SJSA1 (cell line): ENCODE measurements at regions not wholly inside any gene's neighbourhood (a gene's known extent, or its start where the extent isn't known, plus 50 kb on each side); places are given as distances from the start of the nearest gene placed in this dataset.

Experiments used
- DNase-seq, 2 experiments: peaks; one replicate each; pipeline ENCODE4 v3.0.0-alpha.2; 2015 to 2020; ENCODE audit warnings: low spot score in 2 of 2, low read depth in 1 of 2
- H3K27ac ChIP-seq: fragments of 250-450 bp; sonication (Bioruptor Pico); 2 replicates; pipeline ENCODE4 v1.5.1; 2020; ENCODE audit warnings: mild to moderate bottlenecking, moderate library complexity
- H3K27me3 ChIP-seq: fragments of 250-450 bp; sonication (Bioruptor Pico); replicated peaks from 2 replicates; pipeline ENCODE4 v1.5.1; 2020; ENCODE audit warnings: mild to moderate bottlenecking, moderate library complexity
- H3K36me3 ChIP-seq: fragments of 250-450 bp; sonication (Bioruptor Pico); 2 replicates; pipeline ENCODE4 v1.5.1; 2020; ENCODE audit warnings: mild to moderate bottlenecking
- H3K4me1 ChIP-seq: fragments of 250-450 bp; sonication (Bioruptor Pico); replicated peaks from 2 replicates; pipeline ENCODE4 v1.6.1; 2021; ENCODE audit warnings: mild to moderate bottlenecking
- H3K4me3 ChIP-seq: fragments of 250-450 bp; sonication (Bioruptor Pico); 2 replicates; pipeline ENCODE4 v1.5.1; 2020; ENCODE audit warnings: mild to moderate bottlenecking
- H3K9me3 ChIP-seq: fragments of 250-450 bp; sonication (Bioruptor Pico); replicated peaks from 2 replicates; pipeline ENCODE4 v1.5.1; 2020; ENCODE audit warnings: mild to moderate bottlenecking

DNA sequence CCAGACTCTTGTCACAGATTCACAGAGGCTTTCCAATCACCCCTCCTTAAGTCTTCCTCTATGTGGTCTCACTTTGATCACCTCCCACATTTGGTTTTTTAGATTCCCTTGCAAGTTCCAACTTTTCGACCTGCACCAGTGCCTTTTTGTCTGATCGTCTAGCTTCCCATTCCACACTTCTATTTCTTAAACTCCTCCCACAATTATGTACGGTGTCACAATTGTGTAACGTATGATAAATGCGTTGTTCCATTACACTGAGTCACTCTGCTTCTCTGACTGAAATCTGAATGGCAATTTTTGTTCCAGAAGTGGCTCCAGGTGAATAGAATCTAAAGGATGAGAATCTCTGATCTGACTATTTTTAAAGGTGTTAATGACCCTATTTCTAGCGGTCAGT, 320.1 kb downstream of the LMX1A start:
- H3K4me1 ChIP-seq: no peaks in the 10 kb centered on the region; the same call in 1 of the 2 replicates
- no peaks in the 10 kb centered on the region for H3K9me3 ChIP-seq
- no peak for DNase-seq
- H3K36me3 ChIP-seq: no peaks in the 10 kb centered on the region
- H3K27me3 ChIP-seq: no peaks in the 10 kb centered on the region
- no peak overlapping the region for H3K4me3 ChIP-seq
- no peak overlapping the region for H3K27ac ChIP-seq

DNA sequence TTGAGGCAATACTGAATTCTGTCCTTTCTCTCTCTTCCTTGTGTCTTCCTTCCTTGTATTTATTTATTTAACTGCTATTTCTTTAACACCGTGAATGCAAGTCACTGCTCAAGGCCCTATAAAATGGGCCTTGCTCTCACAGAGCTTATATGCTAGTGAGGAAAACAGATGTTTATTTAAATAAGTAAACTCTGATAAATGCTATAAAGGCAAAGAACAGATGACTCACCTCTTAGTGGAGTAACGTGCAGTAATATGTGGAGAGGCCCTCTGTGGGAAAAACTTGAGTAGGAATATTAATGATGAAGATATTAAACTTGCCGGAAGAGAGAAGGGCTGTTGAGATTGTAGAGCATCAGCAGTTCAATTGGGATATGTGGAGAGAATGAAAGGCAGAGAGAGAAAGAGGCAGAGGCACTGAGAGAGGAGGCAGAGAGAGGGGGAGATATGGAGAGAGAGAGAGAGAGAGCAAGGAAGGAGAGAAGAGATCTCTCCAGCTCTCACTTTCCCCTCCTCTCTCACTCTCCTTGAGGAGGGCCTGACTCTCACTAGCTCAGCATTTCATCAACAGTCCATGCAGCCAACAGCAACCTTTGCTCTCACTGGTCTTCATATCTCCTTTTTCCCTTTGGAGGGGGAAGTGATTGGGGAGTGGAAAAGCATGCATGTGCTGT, 322.2 kb downstream of the LMX1A start:
- DNase-seq: peak in 1 of 2 experiments; percentile 25
- Histone ChIP-seq H3K27me3 (no peaks in the 10 kb centered on the region), H3K4me3 (no peak overlapping the region), H3K4me1 (no peaks in the 10 kb centered on the region; the same call in 1 of the 2 replicates), H3K27ac (no peak overlapping the region), H3K36me3 (no peaks in the 10 kb centered on the region), H3K9me3 (no peaks in the 10 kb centered on the region)

DNA sequence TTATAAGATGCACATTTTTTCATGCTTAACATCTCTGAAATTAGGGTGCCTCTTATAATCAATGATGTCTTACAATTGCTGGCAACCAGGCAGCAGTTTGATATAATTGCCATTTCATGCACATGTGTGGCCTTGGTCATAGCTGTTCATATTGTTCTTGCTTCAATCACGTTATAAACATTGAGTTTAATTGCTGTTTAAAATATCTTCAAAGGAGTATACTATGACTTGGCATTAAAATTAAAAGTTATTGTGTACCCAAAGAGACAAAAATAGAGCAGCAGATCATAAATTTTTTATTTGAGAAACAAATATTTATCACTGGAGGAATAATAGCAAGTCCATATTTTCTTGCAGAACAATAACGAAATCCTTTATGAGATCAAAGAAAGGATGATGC, 325.5 kb downstream of the LMX1A start:
- Histone ChIP-seq H3K36me3 (no peaks in the 10 kb centered on the region), H3K27me3 (no peaks in the 10 kb centered on the region), H3K4me1 (no peaks in the 10 kb centered on the region; the same call in 1 of the 2 replicates)

DNA sequence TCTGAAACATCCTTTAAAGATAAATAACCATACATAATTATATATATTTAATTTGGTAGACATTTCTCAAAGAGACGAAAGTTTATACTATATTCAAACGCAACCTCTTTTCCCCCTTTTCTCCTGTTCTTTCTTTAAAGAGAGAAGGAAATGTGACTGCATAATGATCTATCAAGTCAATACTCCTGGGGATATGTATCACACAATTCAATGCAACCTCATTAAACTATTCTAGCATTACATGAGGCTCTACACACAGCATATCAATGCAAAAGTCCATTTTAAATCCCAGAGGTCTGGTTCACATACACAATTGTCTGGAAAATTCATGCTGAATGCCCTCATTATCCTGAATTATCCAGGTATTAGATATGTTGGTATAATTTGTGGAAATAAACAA, 330.7 kb downstream of the LMX1A start:
- H3K4me3 ChIP-seq: no peak overlapping the region
- H3K36me3 ChIP-seq: no peaks in the 10 kb centered on the region
- H3K4me1 ChIP-seq: no peaks in the 10 kb centered on the region
- no peak for DNase-seq
- no peak overlapping the region for H3K27ac ChIP-seq
- no peaks in the 10 kb centered on the region for H3K27me3 ChIP-seq
- H3K9me3 ChIP-seq: no peaks in the 10 kb centered on the region

More for the DNA sequence above, 325.5 kb downstream of the LMX1A start:
- Histone ChIP-seq H3K9me3 (no peaks in the 10 kb centered on the region), H3K4me3 (no peak overlapping the region), H3K27ac (no peak overlapping the region)
- no peak for DNase-seq

DNA sequence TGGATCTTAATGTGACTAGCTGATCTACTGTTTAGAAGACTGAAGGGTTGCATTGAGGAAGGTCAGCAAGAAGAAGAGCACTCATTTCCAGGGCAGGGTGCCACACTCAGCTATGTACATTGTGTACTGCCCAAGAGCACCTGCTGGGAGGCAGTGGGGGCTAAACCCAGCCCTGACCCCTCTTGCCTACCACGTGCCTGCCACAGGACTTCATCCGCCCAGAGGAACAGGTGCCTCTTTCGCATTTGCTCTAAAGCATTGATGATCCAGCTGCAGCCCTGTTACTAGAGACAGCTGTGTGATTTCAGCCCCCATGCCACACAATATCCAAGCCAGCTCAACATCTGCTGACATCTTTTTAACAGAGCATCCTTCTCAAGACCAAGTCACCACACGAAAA, 341.8 kb downstream of the LMX1A start:
- H3K36me3 ChIP-seq: no peaks in the 10 kb centered on the region
- H3K4me3 ChIP-seq: no peak overlapping the region
- H3K9me3 ChIP-seq: no peaks in the 10 kb centered on the region
- no peaks in the 10 kb centered on the region for H3K27me3 ChIP-seq
- no peak overlapping the region for H3K27ac ChIP-seq
- H3K4me1 ChIP-seq: no peaks in the 10 kb centered on the region
- no peak for DNase-seq

DNA sequence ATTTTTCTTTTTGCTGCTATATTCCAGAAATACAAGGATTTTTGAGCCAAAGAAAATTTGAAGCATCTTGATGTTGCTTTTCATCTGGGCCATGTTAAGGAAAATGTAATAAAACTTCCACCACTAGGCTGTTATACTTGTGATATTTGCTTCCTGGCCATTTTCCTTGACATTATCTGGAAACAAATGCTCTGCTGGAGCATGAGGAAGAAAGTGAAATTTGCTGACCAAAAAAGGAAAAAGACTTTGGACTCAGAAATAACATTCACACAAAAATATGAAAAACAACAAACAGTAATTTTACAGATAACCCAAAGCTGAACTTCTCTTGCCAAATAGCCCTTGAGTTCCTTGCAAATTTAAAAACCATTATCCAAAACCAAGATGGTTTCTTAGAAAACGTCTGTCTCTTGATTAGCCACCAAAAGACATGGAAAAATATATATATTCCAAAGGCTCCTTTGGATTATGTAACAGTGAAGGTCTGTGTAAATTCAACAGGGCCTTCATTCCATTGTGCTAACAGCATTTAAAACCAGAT, 344.5 kb downstream of the LMX1A start:
- H3K4me1 ChIP-seq: no peaks in the 10 kb centered on the region
- no peak overlapping the region for H3K27ac ChIP-seq
- no peak for DNase-seq
- no peak overlapping the region for H3K4me3 ChIP-seq
- H3K27me3 ChIP-seq: no peaks in the 10 kb centered on the region
- no peaks in the 10 kb centered on the region for H3K36me3 ChIP-seq
- no peaks in the 10 kb centered on the region for H3K9me3 ChIP-seq

DNA sequence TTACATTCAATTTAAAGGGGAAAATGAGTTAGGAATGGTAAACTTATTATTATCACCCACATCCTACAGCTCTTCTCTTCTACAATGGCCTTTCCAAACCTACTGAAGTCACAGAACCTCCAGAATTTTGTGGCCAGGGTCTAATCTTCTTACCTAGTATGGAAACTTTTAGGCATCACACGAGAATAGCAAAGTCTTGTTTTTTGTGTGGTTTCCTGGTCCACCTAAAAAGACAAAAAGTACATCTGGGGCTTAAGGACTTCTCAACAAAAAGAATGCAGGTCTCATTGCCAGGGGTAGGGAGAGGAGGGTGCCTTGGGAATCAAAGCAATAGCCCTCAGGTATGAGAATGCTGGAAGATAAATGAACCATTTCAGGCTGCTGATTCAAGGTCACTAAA, 345.3 kb downstream of the LMX1A start:
- Histone ChIP-seq H3K36me3 (no peaks in the 10 kb centered on the region), H3K9me3 (no peaks in the 10 kb centered on the region), H3K27ac (no peak overlapping the region), H3K27me3 (no peaks in the 10 kb centered on the region), H3K4me1 (no peaks in the 10 kb centered on the region), H3K4me3 (no peak overlapping the region)
- no peak for DNase-seq

DNA sequence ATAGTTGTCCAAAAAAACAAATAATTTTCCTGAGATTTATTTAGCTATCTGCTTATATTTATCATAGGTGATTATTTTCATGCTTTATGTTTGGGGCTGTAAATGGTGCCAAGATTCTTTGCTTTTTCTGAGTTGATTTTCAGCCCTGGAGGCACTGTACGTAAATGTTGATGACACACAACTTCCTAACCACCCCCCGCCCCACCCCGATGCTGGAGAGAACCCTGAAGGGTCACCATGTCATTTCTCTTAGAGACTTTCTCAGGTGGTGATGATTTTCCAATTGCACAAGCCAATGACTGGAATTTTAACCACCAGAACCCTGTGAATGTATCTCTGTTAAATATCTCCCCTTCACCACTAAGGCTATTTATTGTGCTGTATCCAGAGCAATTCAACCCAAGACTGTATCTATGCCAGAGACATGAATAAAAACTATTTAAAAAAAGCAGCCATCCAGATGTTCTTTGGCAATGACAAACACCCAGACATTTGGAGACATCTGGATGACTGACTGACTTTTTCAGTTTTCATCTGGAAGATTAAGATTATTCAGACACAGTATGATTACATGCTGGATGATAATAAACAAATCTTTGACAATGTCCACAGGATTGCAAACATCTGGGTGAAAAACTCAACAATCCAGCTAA, 346.0 kb downstream of the LMX1A start:
- DNase-seq: no peak
- Histone ChIP-seq H3K27me3 (no peaks in the 10 kb centered on the region), H3K36me3 (no peaks in the 10 kb centered on the region), H3K9me3 (no peaks in the 10 kb centered on the region), H3K4me1 (no peaks in the 10 kb centered on the region), H3K27ac (no peak overlapping the region), H3K4me3 (no peak overlapping the region)

DNA sequence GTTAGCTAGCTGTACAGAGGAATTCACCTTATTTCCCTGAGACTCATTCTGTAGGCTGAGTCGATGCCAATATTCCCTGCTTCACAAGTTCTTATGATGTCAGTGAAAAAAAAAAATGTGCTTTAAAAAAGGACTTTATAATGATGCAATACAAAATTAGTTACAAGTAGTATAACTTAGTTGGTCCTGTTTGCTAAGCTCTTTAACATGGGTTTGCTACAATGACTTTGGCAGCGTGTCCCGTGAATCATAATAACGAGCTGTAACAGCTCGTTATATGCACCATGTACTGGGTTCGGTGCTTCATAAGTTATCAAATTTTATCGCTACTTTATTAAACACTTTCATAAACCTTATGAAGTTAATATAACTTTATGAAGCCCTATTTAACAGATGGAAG, 349.7 kb downstream of the LMX1A start:
- no peaks in the 10 kb centered on the region for H3K4me1 ChIP-seq
- no peak overlapping the region for H3K4me3 ChIP-seq
- DNase-seq: no peak
- no peaks in the 10 kb centered on the region for H3K27me3 ChIP-seq
- no peaks in the 10 kb centered on the region for H3K9me3 ChIP-seq
- no peaks in the 10 kb centered on the region for H3K36me3 ChIP-seq
- H3K27ac ChIP-seq: no peak overlapping the region

DNA sequence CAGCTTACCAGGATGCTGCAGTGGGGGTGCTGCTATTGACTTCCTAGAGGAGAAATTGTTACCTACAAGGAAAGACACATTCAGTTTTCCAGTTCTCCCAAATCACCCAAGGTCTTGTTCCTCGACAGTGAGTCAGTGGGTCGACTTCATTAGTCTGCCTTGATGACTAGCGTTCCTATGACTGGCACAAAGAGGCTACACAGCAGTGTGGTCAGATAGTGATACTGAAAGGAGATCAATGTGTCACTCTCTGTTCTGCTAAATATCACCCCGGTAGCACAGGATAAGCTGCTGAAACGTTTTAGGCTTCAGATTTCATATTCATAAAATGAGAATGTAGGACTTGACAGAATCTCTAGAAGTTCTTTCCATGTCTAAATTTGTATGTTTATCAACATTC, 357.4 kb downstream of the LMX1A start:
- DNase-seq: no peak
- no peak overlapping the region for H3K27ac ChIP-seq
- no peaks in the 10 kb centered on the region for H3K9me3 ChIP-seq
- no peaks in the 10 kb centered on the region; the same call in 1 of the 2 replicates for H3K27me3 ChIP-seq
- no peaks in the 10 kb centered on the region for H3K36me3 ChIP-seq
- no peaks in the 10 kb centered on the region for H3K4me1 ChIP-seq
- H3K4me3 ChIP-seq: no peak overlapping the region

DNA sequence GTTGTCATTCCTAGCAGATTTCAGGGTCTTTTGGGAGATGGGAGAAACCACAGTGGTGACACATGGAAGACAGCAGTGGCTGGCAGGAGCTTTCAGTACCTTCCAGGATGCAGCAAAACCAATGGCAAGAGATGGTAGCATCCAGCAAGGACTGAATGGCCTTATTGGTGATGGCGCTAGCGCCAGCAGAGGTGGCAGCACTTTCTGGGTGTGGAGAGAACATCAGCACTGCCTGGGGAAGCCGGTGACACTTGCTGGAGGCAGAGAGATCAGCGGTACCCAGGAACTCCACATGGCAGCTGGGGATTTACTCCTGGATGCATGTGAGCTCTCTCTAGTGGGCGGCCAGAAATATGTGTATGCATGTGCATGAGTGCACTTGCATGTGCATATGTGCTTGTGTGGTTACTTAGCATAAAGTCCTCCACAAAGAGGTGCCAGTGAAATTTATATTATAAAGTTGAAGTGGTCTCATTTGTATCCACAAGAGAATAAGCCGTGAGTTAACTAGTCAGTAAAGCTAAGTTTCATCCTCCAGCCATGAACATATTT, 364.7 kb downstream of the LMX1A start:
- Histone ChIP-seq H3K36me3 (no peaks in the 10 kb centered on the region), H3K4me1 (no peaks in the 10 kb centered on the region), H3K9me3 (no peaks in the 10 kb centered on the region), H3K4me3 (no peak overlapping the region), H3K27ac (no peak overlapping the region), H3K27me3 (0 out of 2 replicates have a peak, but pooled peaks cover 4% of the 10 kb centered on the region)
- DNase-seq: no peak

DNA sequence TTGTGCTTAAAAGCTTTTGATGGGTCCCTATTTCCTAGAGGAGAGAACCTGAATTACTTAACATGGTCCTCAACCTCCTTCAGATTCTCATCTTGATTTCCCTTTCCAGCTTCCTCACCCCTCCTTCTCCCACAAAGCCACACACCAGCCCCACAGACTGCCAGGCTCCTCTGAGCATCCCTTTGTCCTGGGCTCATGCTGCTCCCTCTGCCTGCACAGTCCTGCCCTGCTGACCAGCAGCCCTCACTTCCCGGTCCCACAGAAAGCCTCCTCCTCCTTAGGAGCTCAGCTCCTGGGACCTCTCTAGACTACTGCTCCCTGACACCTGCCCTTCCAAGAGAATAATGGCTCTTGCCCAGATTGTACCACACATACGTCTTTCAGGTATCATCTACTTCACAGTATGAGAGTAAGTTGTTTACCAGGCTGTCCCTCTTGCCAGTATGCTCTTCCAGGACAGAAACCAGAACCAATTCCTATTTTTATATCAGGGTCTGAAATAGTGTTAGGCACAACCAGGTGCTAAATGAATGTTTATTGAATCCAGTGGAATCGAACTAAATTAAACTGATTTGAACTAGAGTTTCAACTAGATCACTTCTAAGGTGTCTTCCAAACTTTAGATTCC, 373.4 kb downstream of the LMX1A start:
- Histone ChIP-seq H3K27me3 (no peaks in the 10 kb centered on the region; the same call in 1 of the 2 replicates), H3K27ac (no peak overlapping the region), H3K4me3 (no peak overlapping the region), H3K4me1 (no peaks in the 10 kb centered on the region), H3K9me3 (no peaks in the 10 kb centered on the region), H3K36me3 (no peaks in the 10 kb centered on the region)
- no peak for DNase-seq

DNA sequence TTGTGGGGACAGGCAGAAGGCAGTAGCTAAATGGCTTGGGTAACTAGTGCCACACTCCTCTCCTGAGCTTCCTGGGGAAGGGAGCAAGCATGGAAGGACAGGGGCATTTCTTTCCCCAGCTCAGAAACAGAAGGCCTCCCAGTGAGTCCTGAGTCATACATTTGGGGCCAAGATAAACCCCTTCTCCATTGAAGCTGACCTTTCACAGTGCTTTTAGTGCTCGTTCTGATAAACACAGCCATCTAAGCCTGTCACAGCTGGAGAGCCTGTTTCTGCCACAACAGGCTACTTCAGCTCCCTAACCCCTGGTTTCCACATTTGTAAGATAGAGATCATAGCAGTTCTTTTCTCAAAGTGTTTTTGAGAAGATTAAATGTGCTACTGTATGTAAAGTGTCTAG, 374.0 kb downstream of the LMX1A start:
- no peak overlapping the region for H3K4me3 ChIP-seq
- no peaks in the 10 kb centered on the region for H3K9me3 ChIP-seq
- H3K27ac ChIP-seq: no peak overlapping the region
- H3K27me3 ChIP-seq: no peaks in the 10 kb centered on the region; the same call in 1 of the 2 replicates
- H3K36me3 ChIP-seq: no peaks in the 10 kb centered on the region
- no peaks in the 10 kb centered on the region for H3K4me1 ChIP-seq
- no peak for DNase-seq

DNA sequence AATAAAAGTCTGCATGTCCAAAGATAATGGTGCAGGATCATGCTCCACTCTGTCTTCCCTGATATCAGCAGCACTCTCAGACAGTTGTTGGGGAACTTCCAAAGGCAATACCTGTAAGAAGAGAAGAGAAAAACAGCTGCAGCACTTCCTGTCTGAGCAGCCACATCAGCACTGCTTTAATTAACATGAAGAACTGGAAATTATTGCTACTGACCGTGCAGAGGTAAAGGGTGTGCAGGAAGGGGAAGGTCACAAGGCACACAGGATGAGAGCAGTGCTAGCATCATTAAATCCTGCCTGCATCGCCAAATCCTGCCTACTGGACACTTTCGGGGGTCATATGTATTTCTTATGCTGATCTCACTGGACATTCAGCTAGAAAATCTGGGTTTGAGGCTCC, 379.0 kb downstream of the LMX1A start:
- Histone ChIP-seq H3K9me3 (no peaks in the 10 kb centered on the region), H3K4me3 (no peak overlapping the region), H3K4me1 (no peaks in the 10 kb centered on the region), H3K27me3 (no peaks in the 10 kb centered on the region; the same call in 1 of the 2 replicates), H3K27ac (no peak overlapping the region), H3K36me3 (no peaks in the 10 kb centered on the region)
- no peak for DNase-seq
